NCI-H748 (cell line): ENCODE measurements at regions not wholly inside any gene's neighbourhood (a gene's known extent, or its start where the extent isn't known, plus 50 kb on each side); places are given as distances from the start of the nearest gene placed in this dataset.

Experiments
- DNase-seq: peaks from one replicate; lab custom pipeline; 2025; ENCODE audit not compliant: unreplicated experiment; lab: John Stamatoyannopoulos, UW

DNA sequence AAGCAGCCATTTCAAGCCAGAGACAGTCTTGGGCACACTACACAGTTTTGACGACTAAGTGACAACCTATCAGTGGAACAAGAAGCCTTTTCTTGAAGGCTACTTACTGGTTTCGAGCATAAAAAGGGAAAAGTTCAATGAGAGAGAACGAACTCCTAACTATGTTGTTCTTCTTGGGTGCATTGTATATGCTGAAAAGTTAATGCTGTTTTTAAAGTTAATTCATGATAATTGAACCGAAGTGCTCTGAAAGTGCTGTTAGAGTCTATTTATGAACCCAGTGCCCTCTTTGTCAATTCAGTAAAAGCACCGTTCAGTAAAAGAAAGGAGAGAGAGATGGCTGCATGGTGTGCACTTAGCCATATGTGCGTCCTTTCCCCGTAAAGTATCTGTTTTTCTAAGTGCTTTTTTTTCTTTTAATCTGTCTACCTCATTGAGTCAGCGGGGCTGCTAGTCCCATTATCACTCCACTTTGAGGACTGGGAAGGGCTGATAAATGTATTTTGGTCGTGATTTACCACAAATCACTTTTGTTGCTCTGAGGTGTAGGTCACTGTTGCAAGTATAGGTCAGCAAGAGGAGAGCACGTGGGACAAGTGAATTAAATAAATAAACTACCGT, 380.7 kb upstream of the GOLIM4 start:
- DNase-seq: no peak

DNA sequence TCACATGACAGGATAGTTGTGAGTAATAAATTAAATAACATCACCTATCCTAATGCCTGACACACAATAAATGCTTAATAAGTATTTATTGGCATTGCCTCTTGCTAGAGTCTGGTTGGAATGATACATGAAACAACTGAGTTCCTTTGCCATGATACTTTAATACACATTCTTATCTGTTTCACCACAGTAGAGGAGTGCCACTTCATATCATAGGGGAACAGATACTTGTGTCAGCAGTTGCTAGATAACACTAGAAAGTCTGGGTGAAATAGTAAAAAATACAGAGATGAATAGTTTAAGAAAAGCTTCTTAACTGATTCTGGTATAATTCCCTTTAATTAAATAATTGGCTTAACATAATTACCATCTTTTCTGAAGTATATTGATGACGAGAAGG, 380.0 kb upstream of the GOLIM4 start:
- DNase-seq: no peak

DNA sequence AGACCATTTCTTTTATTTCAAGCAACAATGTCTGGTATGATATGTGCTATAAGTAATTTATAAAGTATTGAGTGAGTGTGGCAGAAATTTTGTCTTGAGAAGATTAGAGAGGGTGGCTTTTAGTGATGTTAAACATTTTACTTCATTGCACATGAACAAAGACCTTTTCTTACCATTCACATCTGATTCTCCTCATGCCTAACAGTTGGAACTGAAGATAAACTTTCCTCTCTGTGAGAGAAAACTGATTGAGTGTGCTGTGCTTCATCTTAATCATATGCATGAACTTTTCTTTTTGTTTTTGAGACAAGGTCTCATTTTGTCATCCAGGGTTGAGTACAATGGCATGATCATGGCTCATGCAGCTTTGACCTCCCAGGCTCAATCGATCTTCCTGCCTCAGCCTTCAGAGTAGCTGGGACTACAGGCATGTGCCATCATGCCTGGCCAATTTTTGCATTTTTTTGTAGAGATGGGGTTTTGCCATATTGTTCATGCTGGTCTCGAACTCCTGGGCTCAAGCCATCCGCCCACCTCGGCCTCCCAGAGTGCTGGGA, 377.7 kb upstream of the GOLIM4 start:
- no peak for DNase-seq

DNA sequence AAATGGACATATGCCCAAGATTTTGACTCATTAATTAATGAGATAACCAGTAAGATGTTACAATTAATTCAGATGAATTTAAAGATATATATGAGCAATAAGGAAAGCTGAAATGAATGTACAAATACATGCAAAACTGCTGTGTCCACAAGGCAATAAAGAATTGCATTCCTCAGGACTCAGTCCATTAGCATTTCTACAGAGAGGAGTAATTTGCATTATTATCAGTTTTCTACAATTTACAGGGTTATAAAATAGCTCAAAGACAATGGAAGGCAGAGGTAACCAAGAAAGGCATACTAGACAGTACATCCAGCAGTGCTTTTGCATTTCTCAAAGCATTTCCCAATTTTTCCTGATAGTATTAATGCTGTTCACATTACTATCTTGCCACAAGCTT, 377.1 kb upstream of the GOLIM4 start:
- no peak for DNase-seq

DNA sequence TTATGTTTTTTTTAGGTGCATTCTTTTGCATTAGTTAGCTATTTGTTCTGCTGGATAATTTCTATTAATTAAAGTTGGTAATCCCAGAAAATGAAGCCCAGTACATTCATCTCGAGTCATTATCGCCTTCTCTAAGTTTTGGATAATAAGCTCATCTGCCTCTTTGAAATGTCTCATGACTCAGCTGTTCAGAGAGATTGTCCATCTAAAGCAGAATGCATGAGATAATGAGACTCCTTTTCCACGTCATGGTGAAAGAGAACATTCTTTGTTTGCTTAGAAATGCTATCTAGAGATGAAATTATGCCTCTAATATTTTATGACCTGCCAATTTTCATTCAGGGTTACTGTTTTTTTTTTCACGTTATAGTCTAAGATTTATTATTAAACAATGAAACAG, 374.7 kb upstream of the GOLIM4 start:
- DNase-seq: no peak

DNA sequence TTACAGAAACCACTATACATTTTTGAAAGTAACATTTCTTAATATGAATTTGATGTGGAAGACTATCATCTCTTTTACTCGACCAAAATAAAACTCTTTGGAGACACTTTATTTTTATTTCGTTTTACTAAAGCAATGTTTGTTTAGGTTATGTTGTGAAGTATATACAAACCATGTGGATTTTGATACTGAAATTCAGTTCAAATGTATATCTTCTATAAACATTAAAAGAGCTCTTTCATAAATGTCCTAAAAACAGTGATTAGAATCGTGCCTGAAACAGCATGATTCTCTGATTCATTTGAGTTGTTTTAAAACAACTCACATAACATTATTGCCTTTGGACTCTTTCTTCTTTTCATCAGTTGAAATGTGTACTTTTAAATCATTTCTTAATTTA, 373.7 kb upstream of the GOLIM4 start:
- no peak for DNase-seq

DNA sequence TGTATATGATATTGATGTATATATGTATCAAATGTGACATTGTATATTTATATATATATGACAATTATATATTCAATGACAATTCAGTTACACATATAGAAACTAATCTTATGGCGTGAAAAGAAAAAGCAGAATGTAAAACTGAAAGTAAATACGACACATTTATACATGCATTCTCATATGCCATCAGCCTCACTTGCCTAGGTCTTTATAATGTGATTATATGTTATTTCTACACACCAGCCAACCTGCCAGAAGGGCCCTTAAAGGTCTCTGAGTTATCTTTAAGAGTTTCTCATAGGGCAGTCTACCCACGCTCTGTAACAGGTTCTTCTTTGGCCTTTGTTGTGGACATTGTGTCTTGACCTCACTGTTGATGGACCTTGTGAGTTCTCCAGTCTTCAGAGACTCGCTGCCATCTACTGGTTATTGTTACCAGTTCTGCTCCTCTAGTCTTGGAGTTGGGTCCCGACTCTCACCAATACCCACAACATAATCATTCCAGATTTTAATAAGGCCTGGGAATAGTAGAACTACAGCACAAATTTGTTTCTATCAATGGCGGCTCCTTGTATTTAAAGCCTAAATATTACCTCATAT, 371.5 kb upstream of the GOLIM4 start:
- no peak for DNase-seq

DNA sequence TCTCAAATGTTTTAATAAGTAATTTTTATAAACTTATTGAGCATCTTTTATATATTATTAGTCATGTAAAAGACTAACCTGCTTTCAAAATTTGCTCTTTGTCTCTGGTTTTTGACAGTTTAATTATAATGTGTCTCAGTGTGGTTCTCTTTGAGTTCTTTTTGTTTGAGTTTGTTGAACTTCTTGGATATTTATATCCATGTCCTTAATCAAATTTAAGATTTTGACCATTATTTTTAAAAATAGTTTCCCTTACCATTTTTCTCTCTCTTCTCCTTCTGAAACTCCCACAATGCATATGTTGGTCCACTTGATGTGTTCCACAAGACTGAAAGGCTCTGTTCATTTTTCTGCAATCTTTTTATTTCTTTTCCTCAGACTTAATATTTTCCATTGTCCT, 366.1 kb upstream of the GOLIM4 start:
- DNase-seq: no peak

DNA sequence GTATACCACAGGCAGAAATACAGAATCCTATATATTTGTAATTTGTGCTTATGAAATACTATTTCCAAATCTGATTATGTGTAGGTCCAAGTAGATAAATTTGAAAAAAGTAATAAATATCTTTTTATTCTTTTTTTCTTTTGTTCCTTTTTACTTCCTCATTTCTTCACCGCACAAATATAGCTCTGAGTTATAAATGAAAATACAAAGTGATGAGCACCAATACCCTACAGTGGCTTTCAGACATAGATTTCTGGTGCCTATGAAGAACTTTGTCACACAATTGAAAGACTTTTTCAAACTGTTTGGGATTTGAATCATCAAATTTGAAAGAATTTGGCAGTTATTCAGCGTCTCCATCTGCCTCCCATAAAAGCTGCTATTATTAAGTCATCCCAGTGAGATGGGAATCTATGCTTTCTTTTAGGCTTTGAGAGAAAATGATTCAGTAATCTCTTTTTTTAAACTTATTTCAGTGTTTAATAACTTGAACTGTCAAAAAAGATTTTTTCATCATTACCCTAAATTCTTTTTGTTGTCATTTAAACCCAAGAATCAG, 363.6 kb upstream of the GOLIM4 start:
- no peak for DNase-seq

DNA sequence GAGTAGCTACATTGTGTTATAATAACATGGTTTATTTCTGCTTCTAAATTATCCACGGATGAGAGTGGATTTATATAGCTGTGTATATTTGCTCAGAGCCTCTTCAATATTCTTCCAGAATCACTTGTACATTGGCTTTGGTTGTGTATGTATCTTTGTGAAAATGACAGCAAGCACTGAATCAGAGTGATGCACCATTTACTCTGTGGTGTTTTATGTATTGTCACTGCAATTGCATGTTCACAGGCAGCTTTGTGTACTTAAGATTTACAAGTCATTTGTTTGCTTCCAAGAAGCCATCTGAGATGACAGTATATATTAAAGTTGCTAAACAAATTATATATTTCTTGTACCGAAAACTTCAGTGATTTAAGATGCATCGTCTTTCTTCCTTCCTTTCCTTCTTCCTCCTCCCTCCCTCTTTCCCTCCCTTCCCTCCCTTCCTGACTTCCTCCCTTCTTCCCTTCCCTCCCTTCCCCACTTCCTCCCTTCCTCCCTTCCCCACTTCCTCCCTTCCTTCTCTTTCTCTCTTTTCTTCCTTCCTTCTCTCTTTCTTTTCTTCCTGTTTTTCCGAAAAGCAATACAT, 362.3 kb upstream of the GOLIM4 start:
- peak; percentile 23 for DNase-seq

DNA sequence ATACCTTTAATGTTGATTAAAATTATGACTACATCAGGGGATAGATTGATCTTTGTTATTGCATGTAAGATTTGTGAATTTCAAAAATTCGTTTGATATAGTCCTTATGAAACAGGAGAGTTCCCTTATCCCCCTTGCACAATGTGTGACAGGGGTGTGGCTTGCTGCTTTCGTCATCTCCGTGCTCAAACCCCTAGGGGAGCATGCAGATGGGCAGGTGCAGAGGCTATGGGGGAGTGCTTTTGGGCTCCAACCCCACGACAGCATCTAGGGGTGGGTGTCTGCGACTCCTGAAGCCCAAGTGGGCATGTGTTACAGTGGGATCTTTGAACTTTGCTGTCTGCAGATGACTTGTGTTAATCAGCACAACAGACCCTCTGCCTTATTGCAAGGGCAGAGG, 360.1 kb upstream of the GOLIM4 start:
- no peak for DNase-seq

DNA sequence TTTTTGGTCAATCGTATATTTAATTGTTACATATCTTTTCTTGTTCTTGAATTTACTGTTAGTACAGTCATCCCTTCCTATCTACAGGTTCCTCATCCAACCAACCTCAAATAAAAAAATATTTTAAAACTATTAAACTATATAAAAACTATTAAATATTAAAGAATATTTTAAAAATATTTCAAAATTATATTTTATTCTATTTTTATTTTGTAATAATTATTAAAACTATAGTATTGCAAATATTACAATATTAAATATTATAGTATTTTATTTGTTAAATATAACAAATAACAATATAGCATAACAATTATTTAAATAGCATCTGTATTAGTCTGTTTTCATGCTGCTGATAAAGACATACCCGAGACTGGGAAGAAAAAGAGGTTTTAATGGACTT, 357.9 kb upstream of the GOLIM4 start:
- no peak for DNase-seq

DNA sequence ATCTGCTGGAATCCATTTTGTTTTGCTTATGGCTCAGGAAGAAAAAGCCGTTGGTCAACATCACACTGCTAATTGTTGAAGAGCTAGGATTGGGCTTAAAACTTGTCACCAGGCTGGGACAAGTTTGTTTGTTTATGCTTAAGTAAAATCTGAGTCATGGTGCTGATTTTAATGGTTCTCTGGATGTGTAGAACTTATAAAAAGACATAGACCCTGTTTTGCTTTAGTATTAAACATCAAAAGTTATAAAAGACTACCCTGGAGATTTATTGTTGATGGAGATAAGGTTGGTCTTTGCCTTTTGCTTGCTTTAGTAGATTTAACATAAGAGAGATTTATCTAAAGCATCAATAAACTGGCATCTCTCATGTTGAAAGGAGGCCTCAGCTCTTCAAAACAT, 348.2 kb upstream of the GOLIM4 start:
- no peak for DNase-seq

DNA sequence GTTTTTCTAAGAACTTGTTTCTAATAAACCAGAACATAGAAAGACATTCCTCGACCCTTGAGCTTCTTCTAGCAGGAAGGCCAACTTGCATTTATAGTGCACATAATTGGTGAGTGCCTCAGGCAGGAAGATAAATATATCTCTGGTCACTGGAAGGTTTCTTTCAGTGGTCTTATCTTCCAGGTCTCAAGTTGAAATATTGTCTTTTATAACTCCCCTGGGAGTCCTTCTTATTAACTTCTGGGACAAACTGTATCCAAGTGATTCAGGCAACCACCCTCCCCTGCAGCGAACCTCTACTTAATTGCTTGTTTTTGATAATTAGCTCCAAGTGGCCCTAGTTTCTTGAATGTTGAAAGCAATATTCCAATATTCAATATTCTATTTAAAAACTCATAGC, 346.8 kb upstream of the GOLIM4 start:
- no peak for DNase-seq

DNA sequence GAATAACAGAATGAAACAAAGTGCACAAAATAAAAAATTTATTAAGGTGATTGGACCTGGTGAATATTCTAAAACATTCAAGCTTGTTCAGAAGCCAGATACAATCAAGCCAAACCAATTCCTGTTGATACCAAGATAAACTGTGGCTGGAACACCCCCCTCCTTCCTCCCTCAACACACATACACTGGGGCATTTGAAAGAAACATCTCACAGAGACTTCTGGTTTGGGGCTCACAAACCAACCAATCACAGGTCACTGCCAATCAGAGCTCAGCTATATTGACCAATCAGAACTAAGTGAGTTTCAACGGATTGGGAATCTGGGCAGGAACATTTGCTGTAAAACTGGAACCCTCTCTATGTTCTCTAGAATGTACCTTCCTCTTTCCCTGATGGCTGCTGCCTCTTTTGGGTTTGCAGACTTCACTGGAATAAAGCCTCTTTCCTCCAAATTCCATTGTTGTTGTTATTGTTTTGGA, 340.6 kb upstream of the GOLIM4 start:
- no peak for DNase-seq

DNA sequence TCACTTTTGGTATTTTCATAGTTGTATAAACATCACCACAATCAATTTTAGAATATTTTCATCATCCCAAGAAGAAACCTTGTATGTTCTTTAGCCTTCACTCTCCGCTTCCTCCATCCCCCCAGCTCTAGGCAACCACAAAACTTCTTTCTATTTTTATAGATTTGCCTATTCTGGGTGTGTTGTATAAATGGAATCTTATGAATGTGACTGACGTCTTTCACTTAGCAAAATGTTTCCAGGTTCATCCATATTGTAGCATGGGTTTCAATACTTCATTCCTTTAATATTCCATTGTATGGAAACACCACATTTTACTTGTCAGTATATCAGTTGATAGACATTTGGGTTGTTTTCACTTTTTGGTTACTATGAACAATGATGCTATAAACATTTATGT, 335.8 kb upstream of the GOLIM4 start:
- no peak for DNase-seq

DNA sequence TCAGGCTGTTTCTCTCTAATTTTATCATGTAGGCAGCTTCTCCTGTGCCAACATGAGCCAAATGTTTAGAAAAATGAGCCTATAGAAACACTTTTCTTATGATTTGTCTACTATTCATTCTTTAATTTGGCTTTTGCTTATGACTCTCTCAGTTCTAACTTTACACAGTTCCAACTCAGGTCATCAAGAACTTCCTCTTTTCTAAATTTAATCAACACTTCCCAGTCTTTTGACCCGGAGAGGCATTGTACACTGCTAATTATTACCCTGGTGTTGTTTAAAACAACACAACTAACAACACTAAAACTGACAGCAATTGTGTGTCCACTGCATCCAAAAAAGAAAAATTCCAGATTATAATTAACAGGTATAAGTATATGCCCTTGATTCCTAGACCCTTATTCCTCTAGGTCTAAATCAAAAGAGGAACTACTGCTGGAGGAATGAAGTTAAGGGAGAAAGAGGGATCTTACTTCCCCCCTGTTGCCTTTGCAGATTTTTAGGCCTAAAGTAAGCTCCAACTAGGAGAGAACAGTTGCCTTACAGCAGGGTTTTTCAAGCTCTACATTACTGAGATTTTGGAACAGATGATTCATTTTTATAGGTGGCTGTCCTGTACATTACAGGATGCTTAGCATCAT, 332.2 kb upstream of the GOLIM4 start:
- DNase-seq: no peak

DNA sequence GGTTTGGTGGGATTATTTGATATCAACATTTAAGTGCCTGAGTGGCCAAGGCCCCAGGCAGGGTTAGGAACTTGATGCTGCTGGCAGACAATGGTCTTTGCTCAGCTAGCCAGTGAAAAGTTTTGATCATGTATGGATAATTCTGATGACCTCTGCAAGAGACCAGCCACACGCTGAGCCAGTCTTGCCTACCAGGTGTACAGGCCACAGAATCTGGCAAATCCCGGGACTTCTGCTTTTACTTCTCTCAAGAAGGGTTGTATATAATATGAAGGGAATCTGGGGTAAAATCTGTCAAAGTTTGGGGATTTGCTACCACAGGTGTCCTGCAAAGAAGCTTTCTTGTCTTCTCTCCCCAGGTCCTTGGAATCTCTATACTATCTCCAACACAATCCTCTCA, 331.4 kb upstream of the GOLIM4 start:
- no peak for DNase-seq

DNA sequence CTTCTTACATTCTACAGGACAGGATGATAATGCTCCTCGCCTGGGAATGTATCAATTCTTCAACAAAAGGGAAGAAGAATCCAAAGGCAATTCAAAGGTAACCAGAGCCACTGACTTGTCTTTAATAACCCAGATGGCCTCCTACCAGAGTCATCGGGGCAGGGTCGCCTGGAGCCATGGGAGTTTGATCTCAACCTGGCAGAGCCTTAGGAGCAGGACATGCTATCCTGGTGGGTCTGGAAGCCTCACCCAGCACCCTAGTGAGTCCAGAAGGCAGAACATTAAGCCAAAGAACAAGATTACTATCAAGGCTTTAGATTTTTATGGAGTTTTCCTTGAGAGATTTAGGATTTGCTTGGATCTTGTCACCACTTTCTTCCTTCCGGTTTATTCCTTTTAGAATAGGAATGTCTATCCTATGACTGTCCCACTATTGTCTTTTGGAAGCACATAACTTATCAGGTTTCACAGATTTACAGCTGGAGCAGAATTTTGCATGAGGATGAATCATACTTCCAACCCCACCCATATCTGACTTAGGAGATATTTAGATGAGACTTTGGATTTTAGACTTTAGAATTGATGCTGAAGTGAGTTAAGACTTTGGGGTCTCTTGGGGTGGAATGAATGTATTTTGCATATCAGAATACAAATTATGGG, 330.3 kb upstream of the GOLIM4 start:
- DNase-seq: no peak

DNA sequence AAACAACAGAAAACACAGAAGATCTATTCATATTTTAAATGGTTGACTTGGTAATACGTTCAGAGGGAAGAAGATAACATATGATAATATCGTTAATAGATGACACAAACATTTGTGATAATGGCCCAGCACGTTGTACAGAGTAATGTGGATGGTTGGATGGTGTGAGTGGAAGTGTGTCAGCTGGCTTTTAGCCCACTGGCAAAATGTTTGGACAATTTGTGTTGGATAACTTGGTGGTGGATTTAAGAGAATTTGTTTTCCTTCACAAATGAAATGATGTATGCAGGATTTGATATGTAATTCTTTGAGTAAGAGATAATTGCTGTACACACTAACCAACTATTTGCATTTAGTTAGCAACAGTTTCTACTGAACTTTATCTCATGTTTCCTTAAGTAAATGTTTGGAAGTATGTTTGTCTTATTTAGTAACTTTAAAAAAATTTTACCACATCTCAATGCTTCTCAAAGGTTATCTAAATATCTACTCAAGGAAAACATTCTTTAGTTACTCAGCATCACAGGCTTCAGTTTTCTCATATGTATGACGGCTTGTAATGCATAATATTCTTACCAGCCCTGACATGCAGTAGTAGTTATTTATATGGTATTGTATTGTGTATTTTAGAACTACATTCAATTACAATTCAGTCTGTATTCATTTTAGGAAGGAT, 328.5 kb upstream of the GOLIM4 start:
- no peak for DNase-seq

DNA sequence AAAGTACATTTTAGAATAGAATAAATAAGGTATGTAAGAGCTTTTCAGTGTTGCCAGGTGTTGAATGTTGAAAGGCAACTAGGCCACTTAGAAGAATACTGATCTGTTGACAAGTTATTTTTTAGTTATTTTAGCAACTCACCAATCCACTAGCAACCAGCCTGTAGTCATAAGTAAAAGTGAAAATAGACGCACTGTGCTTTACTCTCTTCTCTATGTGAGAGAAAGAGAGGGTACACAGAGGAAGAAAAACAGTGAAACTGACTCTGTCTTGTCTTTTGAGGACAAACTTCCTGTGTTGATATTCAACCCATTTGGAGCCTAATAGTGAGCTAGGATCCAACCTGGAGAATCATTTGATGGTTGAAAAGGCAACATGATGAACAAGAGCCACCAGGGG, 327.1 kb upstream of the GOLIM4 start:
- no peak for DNase-seq
